ENCODE measurements at regions not wholly inside any gene's neighbourhood (a gene's known extent, or its start where the extent isn't known, plus 50 kb on each side); places are given as distances from the start of the nearest gene placed in this dataset.

- TF ChIP-seq TEAD4 (IDR thresholded peaks at IDR 0.05) (no peak), ZBTB7A (IDR thresholded peaks at IDR 0.05; ENCODE audit: low read depth) (no peak), TCF12 (IDR thresholded peaks at IDR 0.05; ENCODE audit: low read depth) (no peak), EP300 (IDR thresholded peaks at IDR 0.05; ENCODE audit: borderline replicate concordance) (no peak), CEBPB (IDR thresholded peaks at IDR 0.05) (no peak)
- TF ChIP-seq, protein P1, sequence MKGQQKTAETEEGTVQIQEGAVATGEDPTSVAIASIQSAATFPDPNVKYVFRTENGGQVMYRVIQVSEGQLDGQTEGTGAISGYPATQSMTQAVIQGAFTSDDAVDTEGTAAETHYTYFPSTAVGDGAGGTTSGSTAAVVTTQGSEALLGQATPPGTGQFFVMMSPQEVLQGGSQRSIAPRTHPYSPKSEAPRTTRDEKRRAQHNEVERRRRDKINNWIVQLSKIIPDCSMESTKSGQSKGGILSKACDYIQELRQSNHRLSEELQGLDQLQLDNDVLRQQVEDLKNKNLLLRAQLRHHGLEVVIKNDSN (IDR thresholded peaks at IDR 0.05): no peak
- TF ChIP-seq, protein P2, sequence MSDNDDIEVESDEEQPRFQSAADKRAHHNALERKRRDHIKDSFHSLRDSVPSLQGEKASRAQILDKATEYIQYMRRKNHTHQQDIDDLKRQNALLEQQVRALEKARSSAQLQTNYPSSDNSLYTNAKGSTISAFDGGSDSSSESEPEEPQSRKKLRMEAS (IDR thresholded peaks at IDR 0.05): no peak
Measured at GRCh38 chr1:222931023-222931422, 116.2 kb downstream of the DISP1 start.

- TF ChIP-seq, protein P1 (IDR thresholded peaks at IDR 0.05): no peak
- TF ChIP-seq ZBTB7A (IDR thresholded peaks at IDR 0.05; ENCODE audit: low read depth) (no peak), NFIC (IDR thresholded peaks at IDR 0.05) (no peak), CEBPB (IDR thresholded peaks at IDR 0.05) (no peak), TCF12 (IDR thresholded peaks at IDR 0.05; ENCODE audit: low read depth) (no peak), CREB1 (IDR thresholded peaks at IDR 0.05; ENCODE audit: low read depth) (no peak), TEAD4 (IDR thresholded peaks at IDR 0.05) (no peak), EGR1 (IDR thresholded peaks at IDR 0.05) (no peak), RAD21 (IDR thresholded peaks at IDR 0.05; ENCODE audit: low read depth) (no peak), REST (IDR thresholded peaks at IDR 0.05; ENCODE audit: low read depth) (no peak), EP300 (IDR thresholded peaks at IDR 0.05; ENCODE audit: borderline replicate concordance) (no peak), FOXM1 (IDR thresholded peaks at IDR 0.05; ENCODE audit: borderline replicate concordance, low read depth) (no peak)
- TF ChIP-seq, protein P2 (IDR thresholded peaks at IDR 0.05): no peak
Measured at GRCh38 chr1:222933273-222933672, 118.4 kb downstream of the DISP1 start.

DNA sequence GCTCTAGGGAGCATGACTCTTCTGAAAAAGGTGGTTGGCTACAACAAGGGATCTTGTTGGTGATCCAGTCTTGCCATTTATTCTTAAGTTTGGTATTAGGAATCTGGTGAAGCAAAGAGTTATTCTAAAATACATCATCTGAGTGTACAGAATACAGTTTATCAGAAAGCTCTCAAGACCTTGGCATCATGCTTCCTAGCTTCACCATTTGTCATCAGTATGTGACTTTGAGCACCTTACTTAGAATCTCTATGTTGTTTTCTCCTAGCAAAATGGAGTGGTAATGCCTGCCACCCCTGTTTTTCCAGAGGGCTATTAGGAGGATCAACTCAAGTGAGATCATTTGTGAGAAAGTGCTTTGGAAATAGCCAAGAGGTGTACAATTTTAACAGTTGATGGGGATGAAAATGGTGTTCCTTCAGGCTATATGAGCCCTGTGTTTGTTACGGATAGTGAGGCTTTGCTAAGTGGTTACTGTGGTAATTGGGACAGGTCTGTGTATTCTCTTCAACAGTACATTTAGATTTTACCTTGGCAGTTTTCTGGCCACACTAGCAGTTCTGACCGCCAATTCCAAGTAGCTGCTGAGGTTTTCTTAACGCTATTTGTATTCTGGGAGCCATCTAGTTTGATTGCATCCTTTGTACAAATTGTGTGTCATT, 120.5 kb downstream of the DISP1 start:
- no peak for TF ChIP-seq ZBTB7A (IDR thresholded peaks at IDR 0.05; ENCODE audit: low read depth)
- TF ChIP-seq CREB1 (IDR thresholded peaks at IDR 0.05; ENCODE audit: low read depth): no peak
- TF ChIP-seq EGR1 (IDR thresholded peaks at IDR 0.05): no peak
- TF ChIP-seq EP300 (IDR thresholded peaks at IDR 0.05; ENCODE audit: borderline replicate concordance): no peak
- TF ChIP-seq FOXM1 (IDR thresholded peaks at IDR 0.05; ENCODE audit: borderline replicate concordance, low read depth): no peak
- no peak for TF ChIP-seq TAF1 (IDR thresholded peaks at IDR 0.05; ENCODE audit: low read depth)
- no peak for TF ChIP-seq YY1 (IDR thresholded peaks at IDR 0.05; ENCODE audit: low read depth)
- TF ChIP-seq, protein P2 (IDR thresholded peaks at IDR 0.05): no peak
- no peak for TF ChIP-seq RAD21 (IDR thresholded peaks at IDR 0.05; ENCODE audit: low read depth)
- no peak for TF ChIP-seq CEBPB (IDR thresholded peaks at IDR 0.05)
- TF ChIP-seq NFIC (IDR thresholded peaks at IDR 0.05): no peak
- TF ChIP-seq TEAD4 (IDR thresholded peaks at IDR 0.05): no peak
- TF ChIP-seq REST (IDR thresholded peaks at IDR 0.05; ENCODE audit: low read depth): no peak
- TF ChIP-seq, protein P1 (IDR thresholded peaks at IDR 0.05): no peak
- no peak for TF ChIP-seq TCF12 (IDR thresholded peaks at IDR 0.05; ENCODE audit: low read depth)

- TF ChIP-seq TCF12 (IDR thresholded peaks at IDR 0.05; ENCODE audit: low read depth) (no peak), ZBTB7A (IDR thresholded peaks at IDR 0.05; ENCODE audit: low read depth) (no peak)
Measured at GRCh38 chr1:222936042-222936441, 121.2 kb downstream of the DISP1 start.

DNA sequence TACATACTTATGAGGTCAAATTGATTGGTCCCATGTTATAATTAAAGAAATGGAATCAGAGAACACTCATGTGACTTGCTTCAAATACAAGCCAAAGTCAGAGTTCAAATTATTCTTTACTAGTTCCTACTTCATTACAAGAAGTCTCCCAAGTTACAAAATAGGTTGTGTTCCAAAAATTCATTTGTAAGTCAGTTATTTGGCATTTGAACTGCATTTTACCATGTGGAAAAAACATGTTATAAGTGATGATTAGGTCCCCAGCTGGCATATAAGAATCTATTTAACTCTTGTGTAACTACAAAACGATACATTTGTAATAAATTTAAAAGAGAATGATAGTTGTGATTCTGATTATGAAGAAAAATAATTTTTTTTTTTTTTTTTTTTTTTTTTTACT, 124.1 kb downstream of the DISP1 start:
- TF ChIP-seq, protein P2 (IDR thresholded peaks at IDR 0.05): no peak
- TF ChIP-seq RAD21 (IDR thresholded peaks at IDR 0.05; ENCODE audit: low read depth): no peak
- no peak for TF ChIP-seq ZBTB7A (IDR thresholded peaks at IDR 0.05; ENCODE audit: low read depth)
- TF ChIP-seq CEBPB (IDR thresholded peaks at IDR 0.05): no peak
- no peak for TF ChIP-seq TCF12 (IDR thresholded peaks at IDR 0.05; ENCODE audit: low read depth)
- no peak for TF ChIP-seq YY1 (IDR thresholded peaks at IDR 0.05; ENCODE audit: low read depth)
- TF ChIP-seq EP300 (IDR thresholded peaks at IDR 0.05; ENCODE audit: borderline replicate concordance): no peak
- no peak for TF ChIP-seq CREB1 (IDR thresholded peaks at IDR 0.05; ENCODE audit: low read depth)
- TF ChIP-seq TEAD4 (IDR thresholded peaks at IDR 0.05): no peak
- no peak for TF ChIP-seq EGR1 (IDR thresholded peaks at IDR 0.05)
- TF ChIP-seq FOXM1 (IDR thresholded peaks at IDR 0.05; ENCODE audit: borderline replicate concordance, low read depth): no peak
